ENCODE measurements at regions not wholly inside any gene's neighbourhood (a gene's known extent, or its start where the extent isn't known, plus 50 kb on each side); places are given as distances from the start of the nearest gene placed in this dataset.

DNA sequence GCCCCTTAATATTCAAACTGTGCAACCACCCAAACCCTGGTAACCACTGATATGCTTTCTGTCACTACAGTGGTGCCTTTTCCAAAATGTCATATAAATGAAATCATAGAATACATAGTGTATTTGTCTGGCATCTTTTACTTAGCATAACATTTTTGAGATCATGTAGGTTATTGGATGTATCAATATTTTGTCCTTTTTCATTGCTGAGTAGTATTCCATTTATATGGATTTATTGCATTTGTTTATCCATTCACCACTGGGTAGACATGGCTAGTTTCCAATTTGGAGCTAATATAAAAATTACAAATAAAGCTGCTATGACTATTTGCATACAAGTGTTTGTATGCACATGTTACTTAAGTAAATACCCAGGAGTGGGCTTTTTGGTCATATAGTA, 121.6 kb downstream of the TMEM144 start:
- POLR2A ChIA-PET: no interaction called here
- no peaks in the 10 kb centered on the region for H3K36me3 ChIP-seq (ENCODE audit: control insufficient read depth in 2 of 2, insufficient read depth in 1 of 2, low read length in 2 of 2)
- H3K9me3 ChIP-seq (ENCODE audit: control insufficient read depth, insufficient read depth, low read depth, low read length): no peaks in the 10 kb centered on the region
- TF ChIP-seq ZNF354C (tag by site-specific recombination; IDR thresholded peaks at IDR 0.05; ENCODE audit: borderline replicate concordance, low read depth): no peak
- TF ChIP-seq, protein P1, sequence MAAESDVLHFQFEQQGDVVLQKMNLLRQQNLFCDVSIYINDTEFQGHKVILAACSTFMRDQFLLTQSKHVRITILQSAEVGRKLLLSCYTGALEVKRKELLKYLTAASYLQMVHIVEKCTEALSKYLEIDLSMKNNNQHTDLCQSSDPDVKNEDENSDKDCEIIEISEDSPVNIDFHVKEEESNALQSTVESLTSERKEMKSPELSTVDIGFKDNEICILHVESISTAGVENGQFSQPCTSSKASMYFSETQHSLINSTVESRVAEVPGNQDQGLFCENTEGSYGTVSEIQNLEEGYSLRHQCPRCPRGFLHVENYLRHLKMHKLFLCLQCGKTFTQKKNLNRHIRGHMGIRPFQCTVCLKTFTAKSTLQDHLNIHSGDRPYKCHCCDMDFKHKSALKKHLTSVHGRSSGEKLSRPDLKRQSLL (tag by site-specific recombination; IDR thresholded peaks at IDR 0.05): no peak
- no peak for TF ChIP-seq ZNF311 (tag by site-specific recombination; IDR thresholded peaks at IDR 0.05; ENCODE audit: borderline replicate concordance)
- TF ChIP-seq, protein P2, sequence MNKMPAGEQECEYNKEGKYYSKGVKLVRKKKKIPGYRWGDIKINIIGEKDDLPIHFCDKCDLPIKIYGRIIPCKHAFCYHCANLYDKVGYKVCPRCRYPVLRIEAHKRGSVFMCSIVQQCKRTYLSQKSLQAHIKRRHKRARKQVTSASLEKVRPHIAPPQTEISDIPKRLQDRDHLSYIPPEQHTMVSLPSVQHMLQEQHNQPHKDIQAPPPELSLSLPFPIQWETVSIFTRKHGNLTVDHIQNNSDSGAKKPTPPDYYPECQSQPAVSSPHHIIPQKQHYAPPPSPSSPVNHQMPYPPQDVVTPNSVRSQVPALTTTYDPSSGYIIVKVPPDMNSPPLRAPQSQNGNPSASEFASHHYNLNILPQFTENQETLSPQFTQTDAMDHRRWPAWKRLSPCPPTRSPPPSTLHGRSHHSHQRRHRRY (tag by site-specific recombination; IDR thresholded peaks at IDR 0.05): no peak
- TF ChIP-seq, protein P3, sequence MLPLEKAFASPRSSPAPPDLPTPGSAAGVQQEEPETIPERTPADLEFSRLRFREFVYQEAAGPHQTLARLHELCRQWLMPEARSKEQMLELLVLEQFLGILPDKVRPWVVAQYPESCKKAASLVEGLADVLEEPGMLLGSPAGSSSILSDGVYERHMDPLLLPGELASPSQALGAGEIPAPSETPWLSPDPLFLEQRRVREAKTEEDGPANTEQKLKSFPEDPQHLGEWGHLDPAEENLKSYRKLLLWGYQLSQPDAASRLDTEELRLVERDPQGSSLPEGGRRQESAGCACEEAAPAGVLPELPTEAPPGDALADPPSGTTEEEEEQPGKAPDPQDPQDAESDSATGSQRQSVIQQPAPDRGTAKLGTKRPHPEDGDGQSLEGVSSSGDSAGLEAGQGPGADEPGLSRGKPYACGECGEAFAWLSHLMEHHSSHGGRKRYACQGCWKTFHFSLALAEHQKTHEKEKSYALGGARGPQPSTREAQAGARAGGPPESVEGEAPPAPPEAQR (tag by site-specific recombination; IDR thresholded peaks at IDR 0.05): no peak
- TF ChIP-seq, protein P4, sequence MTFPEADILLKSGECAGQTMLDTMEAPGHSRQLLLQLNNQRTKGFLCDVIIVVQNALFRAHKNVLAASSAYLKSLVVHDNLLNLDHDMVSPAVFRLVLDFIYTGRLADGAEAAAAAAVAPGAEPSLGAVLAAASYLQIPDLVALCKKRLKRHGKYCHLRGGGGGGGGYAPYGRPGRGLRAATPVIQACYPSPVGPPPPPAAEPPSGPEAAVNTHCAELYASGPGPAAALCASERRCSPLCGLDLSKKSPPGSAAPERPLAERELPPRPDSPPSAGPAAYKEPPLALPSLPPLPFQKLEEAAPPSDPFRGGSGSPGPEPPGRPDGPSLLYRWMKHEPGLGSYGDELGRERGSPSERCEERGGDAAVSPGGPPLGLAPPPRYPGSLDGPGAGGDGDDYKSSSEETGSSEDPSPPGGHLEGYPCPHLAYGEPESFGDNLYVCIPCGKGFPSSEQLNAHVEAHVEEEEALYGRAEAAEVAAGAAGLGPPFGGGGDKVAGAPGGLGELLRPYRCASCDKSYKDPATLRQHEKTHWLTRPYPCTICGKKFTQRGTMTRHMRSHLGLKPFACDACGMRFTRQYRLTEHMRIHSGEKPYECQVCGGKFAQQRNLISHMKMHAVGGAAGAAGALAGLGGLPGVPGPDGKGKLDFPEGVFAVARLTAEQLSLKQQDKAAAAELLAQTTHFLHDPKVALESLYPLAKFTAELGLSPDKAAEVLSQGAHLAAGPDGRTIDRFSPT (tag by site-specific recombination; IDR thresholded peaks at IDR 0.05): no peak
- TF ChIP-seq, protein P5, sequence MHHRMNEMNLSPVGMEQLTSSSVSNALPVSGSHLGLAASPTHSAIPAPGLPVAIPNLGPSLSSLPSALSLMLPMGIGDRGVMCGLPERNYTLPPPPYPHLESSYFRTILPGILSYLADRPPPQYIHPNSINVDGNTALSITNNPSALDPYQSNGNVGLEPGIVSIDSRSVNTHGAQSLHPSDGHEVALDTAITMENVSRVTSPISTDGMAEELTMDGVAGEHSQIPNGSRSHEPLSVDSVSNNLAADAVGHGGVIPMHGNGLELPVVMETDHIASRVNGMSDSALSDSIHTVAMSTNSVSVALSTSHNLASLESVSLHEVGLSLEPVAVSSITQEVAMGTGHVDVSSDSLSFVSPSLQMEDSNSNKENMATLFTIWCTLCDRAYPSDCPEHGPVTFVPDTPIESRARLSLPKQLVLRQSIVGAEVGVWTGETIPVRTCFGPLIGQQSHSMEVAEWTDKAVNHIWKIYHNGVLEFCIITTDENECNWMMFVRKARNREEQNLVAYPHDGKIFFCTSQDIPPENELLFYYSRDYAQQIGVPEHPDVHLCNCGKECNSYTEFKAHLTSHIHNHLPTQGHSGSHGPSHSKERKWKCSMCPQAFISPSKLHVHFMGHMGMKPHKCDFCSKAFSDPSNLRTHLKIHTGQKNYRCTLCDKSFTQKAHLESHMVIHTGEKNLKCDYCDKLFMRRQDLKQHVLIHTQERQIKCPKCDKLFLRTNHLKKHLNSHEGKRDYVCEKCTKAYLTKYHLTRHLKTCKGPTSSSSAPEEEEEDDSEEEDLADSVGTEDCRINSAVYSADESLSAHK (tag by site-specific recombination; IDR thresholded peaks at IDR 0.05): no peak
- TF ChIP-seq, protein P6, sequence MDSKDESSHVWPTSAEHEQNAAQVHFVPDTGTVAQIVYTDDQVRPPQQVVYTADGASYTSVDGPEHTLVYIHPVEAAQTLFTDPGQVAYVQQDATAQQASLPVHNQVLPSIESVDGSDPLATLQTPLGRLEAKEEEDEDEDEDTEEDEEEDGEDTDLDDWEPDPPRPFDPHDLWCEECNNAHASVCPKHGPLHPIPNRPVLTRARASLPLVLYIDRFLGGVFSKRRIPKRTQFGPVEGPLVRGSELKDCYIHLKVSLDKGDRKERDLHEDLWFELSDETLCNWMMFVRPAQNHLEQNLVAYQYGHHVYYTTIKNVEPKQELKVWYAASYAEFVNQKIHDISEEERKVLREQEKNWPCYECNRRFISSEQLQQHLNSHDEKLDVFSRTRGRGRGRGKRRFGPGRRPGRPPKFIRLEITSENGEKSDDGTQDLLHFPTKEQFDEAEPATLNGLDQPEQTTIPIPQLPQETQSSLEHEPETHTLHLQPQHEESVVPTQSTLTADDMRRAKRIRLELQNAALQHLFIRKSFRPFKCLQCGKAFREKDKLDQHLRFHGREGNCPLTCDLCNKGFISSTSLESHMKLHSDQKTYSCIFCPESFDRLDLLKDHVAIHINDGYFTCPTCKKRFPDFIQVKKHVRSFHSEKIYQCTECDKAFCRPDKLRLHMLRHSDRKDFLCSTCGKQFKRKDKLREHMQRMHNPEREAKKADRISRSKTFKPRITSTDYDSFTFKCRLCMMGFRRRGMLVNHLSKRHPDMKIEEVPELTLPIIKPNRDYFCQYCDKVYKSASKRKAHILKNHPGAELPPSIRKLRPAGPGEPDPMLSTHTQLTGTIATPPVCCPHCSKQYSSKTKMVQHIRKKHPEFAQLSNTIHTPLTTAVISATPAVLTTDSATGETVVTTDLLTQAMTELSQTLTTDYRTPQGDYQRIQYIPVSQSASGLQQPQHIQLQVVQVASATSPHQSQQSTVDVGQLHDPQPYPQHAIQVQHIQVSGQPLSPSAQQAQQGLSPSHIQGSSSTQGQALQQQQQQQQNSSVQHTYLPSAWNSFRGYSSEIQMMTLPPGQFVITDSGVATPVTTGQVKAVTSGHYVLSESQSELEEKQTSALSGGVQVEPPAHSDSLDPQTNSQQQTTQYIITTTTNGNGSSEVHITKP (tag by site-specific recombination; IDR thresholded peaks at IDR 0.05): no peak
- TF ChIP-seq, protein P7, sequence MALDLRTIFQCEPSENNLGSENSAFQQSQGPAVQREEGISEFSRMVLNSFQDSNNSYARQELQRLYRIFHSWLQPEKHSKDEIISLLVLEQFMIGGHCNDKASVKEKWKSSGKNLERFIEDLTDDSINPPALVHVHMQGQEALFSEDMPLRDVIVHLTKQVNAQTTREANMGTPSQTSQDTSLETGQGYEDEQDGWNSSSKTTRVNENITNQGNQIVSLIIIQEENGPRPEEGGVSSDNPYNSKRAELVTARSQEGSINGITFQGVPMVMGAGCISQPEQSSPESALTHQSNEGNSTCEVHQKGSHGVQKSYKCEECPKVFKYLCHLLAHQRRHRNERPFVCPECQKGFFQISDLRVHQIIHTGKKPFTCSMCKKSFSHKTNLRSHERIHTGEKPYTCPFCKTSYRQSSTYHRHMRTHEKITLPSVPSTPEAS (tag by site-specific recombination; IDR thresholded peaks at IDR 0.05): no peak
- TF ChIP-seq, protein P8, sequence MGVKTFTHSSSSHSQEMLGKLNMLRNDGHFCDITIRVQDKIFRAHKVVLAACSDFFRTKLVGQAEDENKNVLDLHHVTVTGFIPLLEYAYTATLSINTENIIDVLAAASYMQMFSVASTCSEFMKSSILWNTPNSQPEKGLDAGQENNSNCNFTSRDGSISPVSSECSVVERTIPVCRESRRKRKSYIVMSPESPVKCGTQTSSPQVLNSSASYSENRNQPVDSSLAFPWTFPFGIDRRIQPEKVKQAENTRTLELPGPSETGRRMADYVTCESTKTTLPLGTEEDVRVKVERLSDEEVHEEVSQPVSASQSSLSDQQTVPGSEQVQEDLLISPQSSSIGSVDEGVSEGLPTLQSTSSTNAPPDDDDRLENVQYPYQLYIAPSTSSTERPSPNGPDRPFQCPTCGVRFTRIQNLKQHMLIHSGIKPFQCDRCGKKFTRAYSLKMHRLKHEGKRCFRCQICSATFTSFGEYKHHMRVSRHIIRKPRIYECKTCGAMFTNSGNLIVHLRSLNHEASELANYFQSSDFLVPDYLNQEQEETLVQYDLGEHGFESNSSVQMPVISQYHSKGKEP (tag by site-specific recombination; IDR thresholded peaks at IDR 0.05): no peak
- no peak for TF ChIP-seq ZNF324 (tag by site-specific recombination; IDR thresholded peaks at IDR 0.05)
- TF ChIP-seq ZNF677 (tag by site-specific recombination; IDR thresholded peaks at IDR 0.05): no peak
- TF ChIP-seq, protein P9, sequence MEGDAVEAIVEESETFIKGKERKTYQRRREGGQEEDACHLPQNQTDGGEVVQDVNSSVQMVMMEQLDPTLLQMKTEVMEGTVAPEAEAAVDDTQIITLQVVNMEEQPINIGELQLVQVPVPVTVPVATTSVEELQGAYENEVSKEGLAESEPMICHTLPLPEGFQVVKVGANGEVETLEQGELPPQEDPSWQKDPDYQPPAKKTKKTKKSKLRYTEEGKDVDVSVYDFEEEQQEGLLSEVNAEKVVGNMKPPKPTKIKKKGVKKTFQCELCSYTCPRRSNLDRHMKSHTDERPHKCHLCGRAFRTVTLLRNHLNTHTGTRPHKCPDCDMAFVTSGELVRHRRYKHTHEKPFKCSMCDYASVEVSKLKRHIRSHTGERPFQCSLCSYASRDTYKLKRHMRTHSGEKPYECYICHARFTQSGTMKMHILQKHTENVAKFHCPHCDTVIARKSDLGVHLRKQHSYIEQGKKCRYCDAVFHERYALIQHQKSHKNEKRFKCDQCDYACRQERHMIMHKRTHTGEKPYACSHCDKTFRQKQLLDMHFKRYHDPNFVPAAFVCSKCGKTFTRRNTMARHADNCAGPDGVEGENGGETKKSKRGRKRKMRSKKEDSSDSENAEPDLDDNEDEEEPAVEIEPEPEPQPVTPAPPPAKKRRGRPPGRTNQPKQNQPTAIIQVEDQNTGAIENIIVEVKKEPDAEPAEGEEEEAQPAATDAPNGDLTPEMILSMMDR (tag by site-specific recombination; IDR thresholded peaks at IDR 0.05): no peak
- no peak for TF ChIP-seq ZNF292 (tag by site-specific recombination; IDR thresholded peaks at IDR 0.05; ENCODE audit: borderline replicate concordance, low read depth)
- no peak overlapping the region for H3K27ac ChIP-seq (ENCODE audit: extremely low read depth, low read depth, low read length)
- H3K4me1 ChIP-seq (ENCODE audit: control insufficient read depth, insufficient read depth, low read length): no peaks in the 10 kb centered on the region
- H3K4me3 ChIP-seq (ENCODE audit: low read depth, low read length): no peak overlapping the region
- CTCF ChIA-PET: no interaction called here
